ENCODE measurements at regions not wholly inside any gene's neighbourhood (a gene's known extent, or its start where the extent isn't known, plus 50 kb on each side); places are given as distances from the start of the nearest gene placed in this dataset.

GRCh38 chr14:55948399-55948798 lies 169.8 kb upstream of the PELI2 start:
- no peak overlapping the region for H4K8ac ChIP-seq (ENCODE audit: low read depth, low read length)
- H2BK12ac ChIP-seq (ENCODE audit: low read length): no peak overlapping the region
- H3K4me3 ChIP-seq (ENCODE audit: low read length in 2 of 2): no peak overlapping the region
- no peak overlapping the region for H3K4me2 ChIP-seq (ENCODE audit: insufficient read depth, low read length, poor library complexity, severe bottlenecking)
- H3K79me1 ChIP-seq (ENCODE audit: low read depth, low read length): no peaks in the 10 kb centered on the region
- no CpG with 5 or more reads among the region's 3 CpGs for WGBS, 2 donors (ENCODE audit: extremely low coverage in 2 of 2, insufficient read length in 2 of 2, insufficient replicate concordance in 1 of 2)
- no peak overlapping the region for H3K18ac ChIP-seq (ENCODE audit: low read length)
- H2AK5ac ChIP-seq (ENCODE audit: low read depth, low read length): no peak overlapping the region
- peaks cover 0 to 1% of the 10 kb centered on the region in 2 donors for H3K9me3 ChIP-seq (replicated peaks in 1 of 2; ENCODE audit: control insufficient read depth in 2 of 2, insufficient read depth in 1 of 2, low read depth in 1 of 2, low read length in 2 of 2)
- peaks cover 0 to 2% of the 10 kb centered on the region in 2 donors for H3K4me1 ChIP-seq (ENCODE audit: control insufficient read depth in 2 of 2, insufficient read depth in 1 of 2, low read depth in 1 of 2, low read length in 2 of 2)
- H3K23ac ChIP-seq (ENCODE audit: low read depth, low read length, poor library complexity): no peak overlapping the region
- H3K14ac ChIP-seq (ENCODE audit: low read length): no peak overlapping the region
- no peak overlapping the region for H3K27ac ChIP-seq (replicated peaks; ENCODE audit: low read length)
- peaks cover 0 to 9% (median 0%) of the 10 kb centered on the region in 3 experiments for H3K27me3 ChIP-seq (ENCODE audit: control insufficient read depth in 3 of 3, insufficient read depth in 3 of 3, low read depth in 1 of 3, low read length in 3 of 3)
- no peaks in the 10 kb centered on the region for H3K36me3 ChIP-seq (replicated peaks in 1 of 2; ENCODE audit: control insufficient read depth in 2 of 2, insufficient read depth in 2 of 2, low read length in 2 of 2)
- H2BK15ac ChIP-seq (ENCODE audit: low read length): no peak overlapping the region
- H2BK5ac ChIP-seq (ENCODE audit: low read length): no peak overlapping the region
- no peak overlapping the region for H3K4ac ChIP-seq (ENCODE audit: low read length)
- no peak overlapping the region for H2BK120ac ChIP-seq (ENCODE audit: low read depth, low read length)
- no peak overlapping the region for H3K9ac ChIP-seq (ENCODE audit: low read depth, low read length, poor library complexity)
- H4K91ac ChIP-seq (ENCODE audit: low read depth, low read length, poor library complexity): no peak overlapping the region
- H2AFZ ChIP-seq (ENCODE audit: low read length): no peak overlapping the region
- DNase-seq (ENCODE audit: low spot score): no peak

- Histone ChIP-seq H3K14ac (ENCODE audit: low read length) (no peak overlapping the region), H4K91ac (ENCODE audit: low read depth, low read length, poor library complexity) (no peak overlapping the region), H4K8ac (ENCODE audit: low read depth, low read length) (no peak overlapping the region), H2AFZ (ENCODE audit: low read length) (no peak overlapping the region), H3K23ac (ENCODE audit: low read depth, low read length, poor library complexity) (no peak overlapping the region), H2BK120ac (ENCODE audit: low read depth, low read length) (no peak overlapping the region), H3K4me1 (ENCODE audit: control insufficient read depth in 2 of 2, insufficient read depth in 1 of 2, low read depth in 1 of 2, low read length in 2 of 2) (peaks cover 0 to 2% of the 10 kb centered on the region in 2 donors), H2AK5ac (ENCODE audit: low read depth, low read length) (no peak overlapping the region), H3K9me3 (replicated peaks in 1 of 2; ENCODE audit: control insufficient read depth in 2 of 2, insufficient read depth in 1 of 2, low read depth in 1 of 2, low read length in 2 of 2) (peaks cover 0 to 1% of the 10 kb centered on the region in 2 donors), H3K9ac (ENCODE audit: low read depth, low read length, poor library complexity) (no peak overlapping the region), H3K27ac (replicated peaks; ENCODE audit: low read length) (no peak overlapping the region), H2BK5ac (ENCODE audit: low read length) (no peak overlapping the region), H3K79me1 (ENCODE audit: low read depth, low read length) (no peaks in the 10 kb centered on the region), H3K4me2 (ENCODE audit: insufficient read depth, low read length, poor library complexity, severe bottlenecking) (no peak overlapping the region), H3K18ac (ENCODE audit: low read length) (no peak overlapping the region), H3K36me3 (replicated peaks in 1 of 2; ENCODE audit: control insufficient read depth in 2 of 2, insufficient read depth in 2 of 2, low read length in 2 of 2) (no peaks in the 10 kb centered on the region), H3K4ac (ENCODE audit: low read length) (no peak overlapping the region), H3K27me3 (ENCODE audit: control insufficient read depth in 3 of 3, insufficient read depth in 3 of 3, low read depth in 1 of 3, low read length in 3 of 3) (peaks cover 0 to 18% (median 0%) of the 10 kb centered on the region in 3 experiments), H2BK15ac (ENCODE audit: low read length) (no peak overlapping the region), H3K4me3 (ENCODE audit: low read length in 2 of 2) (no peak overlapping the region), H2BK12ac (ENCODE audit: low read length) (no peak overlapping the region)
- no peak for DNase-seq (ENCODE audit: low spot score)
- WGBS, 2 donors (ENCODE audit: extremely low coverage in 2 of 2, insufficient read length in 2 of 2, insufficient replicate concordance in 1 of 2): no CpG with 5 or more reads among the region's 3 CpGs
Measured at GRCh38 chr14:55949708-55950107, 168.5 kb upstream of the PELI2 start.

- H2BK12ac ChIP-seq (ENCODE audit: low read length): peak overlapping the region; percentile 86
- no peak overlapping the region for H3K4ac ChIP-seq (ENCODE audit: low read length)
- WGBS, 2 donors (ENCODE audit: extremely low coverage in 2 of 2, insufficient read length in 2 of 2, insufficient replicate concordance in 1 of 2): no CpG with 5 or more reads among the region's 7 CpGs
- peaks cover 0 to 2% of the 10 kb centered on the region in 2 donors for H3K4me1 ChIP-seq (ENCODE audit: control insufficient read depth in 2 of 2, insufficient read depth in 1 of 2, low read depth in 1 of 2, low read length in 2 of 2)
- H3K27ac ChIP-seq (replicated peaks; ENCODE audit: low read length): no peak overlapping the region
- no peak for DNase-seq (ENCODE audit: low spot score)
- H2BK5ac ChIP-seq (ENCODE audit: low read length): no peak overlapping the region
- no peak overlapping the region for H2BK120ac ChIP-seq (ENCODE audit: low read depth, low read length)
- H2BK15ac ChIP-seq (ENCODE audit: low read length): no peak overlapping the region
- peak overlapping the region; percentile 74 for H3K18ac ChIP-seq (ENCODE audit: low read length)
- H3K23ac ChIP-seq (ENCODE audit: low read depth, low read length, poor library complexity): no peak overlapping the region
- H3K9me3 ChIP-seq (replicated peaks in 1 of 2; ENCODE audit: control insufficient read depth in 2 of 2, insufficient read depth in 1 of 2, low read depth in 1 of 2, low read length in 2 of 2): peaks cover 0 to 1% of the 10 kb centered on the region in 2 donors
- no peaks in the 10 kb centered on the region for H3K79me1 ChIP-seq (ENCODE audit: low read depth, low read length)
- H4K8ac ChIP-seq (ENCODE audit: low read depth, low read length): no peak overlapping the region
- no peak overlapping the region for H2AK5ac ChIP-seq (ENCODE audit: low read depth, low read length)
- no peaks in the 10 kb centered on the region for H3K36me3 ChIP-seq (replicated peaks in 1 of 2; ENCODE audit: control insufficient read depth in 2 of 2, insufficient read depth in 2 of 2, low read length in 2 of 2)
- H2AFZ ChIP-seq (ENCODE audit: low read length): no peak overlapping the region
- no peak overlapping the region for H3K4me2 ChIP-seq (ENCODE audit: insufficient read depth, low read length, poor library complexity, severe bottlenecking)
- H3K27me3 ChIP-seq (ENCODE audit: control insufficient read depth in 3 of 3, insufficient read depth in 3 of 3, low read depth in 1 of 3, low read length in 3 of 3): peaks cover 0 to 22% (median 0%) of the 10 kb centered on the region in 3 experiments
- H3K14ac ChIP-seq (ENCODE audit: low read length): no peak overlapping the region
- no peak overlapping the region for H3K4me3 ChIP-seq (ENCODE audit: low read length in 2 of 2)
- H3K9ac ChIP-seq (ENCODE audit: low read depth, low read length, poor library complexity): no peak overlapping the region
- H4K91ac ChIP-seq (ENCODE audit: low read depth, low read length, poor library complexity): no peak overlapping the region
Measured at GRCh38 chr14:55950135-55950534, 168.1 kb upstream of the PELI2 start.

- no peak overlapping the region for H3K4me3 ChIP-seq (ENCODE audit: low read length in 2 of 2)
- no peak overlapping the region for H2AK5ac ChIP-seq (ENCODE audit: low read depth, low read length)
- WGBS, 2 donors (ENCODE audit: extremely low coverage in 2 of 2, insufficient read length in 2 of 2, insufficient replicate concordance in 1 of 2): no CpG with 5 or more reads among the region's 9 CpGs
- H3K4ac ChIP-seq (ENCODE audit: low read length): no peak overlapping the region
- H3K36me3 ChIP-seq (replicated peaks in 1 of 2; ENCODE audit: control insufficient read depth in 2 of 2, insufficient read depth in 2 of 2, low read length in 2 of 2): no peaks in the 10 kb centered on the region
- no peak overlapping the region for H4K8ac ChIP-seq (ENCODE audit: low read depth, low read length)
- no peak overlapping the region for H3K9ac ChIP-seq (ENCODE audit: low read depth, low read length, poor library complexity)
- no peak overlapping the region for H3K23ac ChIP-seq (ENCODE audit: low read depth, low read length, poor library complexity)
- H3K4me1 ChIP-seq (ENCODE audit: control insufficient read depth in 2 of 2, insufficient read depth in 1 of 2, low read depth in 1 of 2, low read length in 2 of 2): peaks cover 0 to 2% of the 10 kb centered on the region in 2 donors
- H3K79me1 ChIP-seq (ENCODE audit: low read depth, low read length): no peaks in the 10 kb centered on the region
- H2AFZ ChIP-seq (ENCODE audit: low read length): no peak overlapping the region
- no peak overlapping the region for H2BK5ac ChIP-seq (ENCODE audit: low read length)
- no peak overlapping the region for H4K91ac ChIP-seq (ENCODE audit: low read depth, low read length, poor library complexity)
- H3K27me3 ChIP-seq (ENCODE audit: control insufficient read depth in 3 of 3, insufficient read depth in 3 of 3, low read depth in 1 of 3, low read length in 3 of 3): peaks cover 0 to 35% (median 2%) of the 10 kb centered on the region in 3 experiments
- no peak overlapping the region for H3K14ac ChIP-seq (ENCODE audit: low read length)
- H3K18ac ChIP-seq (ENCODE audit: low read length): no peak overlapping the region
- H3K9me3 ChIP-seq (replicated peaks in 1 of 2; ENCODE audit: control insufficient read depth in 2 of 2, insufficient read depth in 1 of 2, low read depth in 1 of 2, low read length in 2 of 2): peaks cover 0 to 1% of the 10 kb centered on the region in 2 donors
- peak; percentile 26 for DNase-seq (ENCODE audit: low spot score)
- H3K4me2 ChIP-seq (ENCODE audit: insufficient read depth, low read length, poor library complexity, severe bottlenecking): no peak overlapping the region
- no peak overlapping the region for H3K27ac ChIP-seq (replicated peaks; ENCODE audit: low read length)
- no peak overlapping the region for H2BK12ac ChIP-seq (ENCODE audit: low read length)
- no peak overlapping the region for H2BK15ac ChIP-seq (ENCODE audit: low read length)
- H2BK120ac ChIP-seq (ENCODE audit: low read depth, low read length): no peak overlapping the region
Measured at GRCh38 chr14:55951341-55952206, 166.6 kb upstream of the PELI2 start.
